Spleen (tissue), 11 donors: ENCODE measurements at regions not wholly inside any gene's neighbourhood (a gene's known extent, or its start where the extent isn't known, plus 50 kb on each side); places are given as distances from the start of the nearest gene placed in this dataset.

Experiments used
- DNase-seq: peaks from one replicate; pipeline ENCODE4 v3.0.0-alpha.2; 2020
- H3K27ac ChIP-seq, 8 donors: fragments of 200-600 bp; sonication (generic) in 7 of 8; 1 replicate in 4 of 8; 2 replicates in 4 of 8; pipeline versions ENCODE4 v1.5.0 to v1.8.0; 2016 to 2021; ENCODE audit warnings: inconsistent platforms in 4 of 8, mild to moderate bottlenecking in 4 of 8, moderate library complexity in 1 of 8
- H3K27me3 ChIP-seq, 7 donors: fragments of 200-600 bp; sonication (generic) in 6 of 7; replicated peaks in 1 of 7; 1 replicate in 4 of 7; 2 replicates in 3 of 7; pipeline versions ENCODE4 v1.5.0 to v1.8.0; 2016 to 2021; ENCODE audit warnings: inconsistent platforms in 3 of 7, mild to moderate bottlenecking in 1 of 7
- H3K36me3 ChIP-seq, 6 donors: fragments of 200-600 bp; sonication (generic) in 5 of 6; 1 replicate in 4 of 6; 2 replicates in 2 of 6; pipeline versions ENCODE4 v1.5.0 to v1.8.0; 2016 to 2021; ENCODE audit warnings: inconsistent platforms in 2 of 6
- H3K4me1 ChIP-seq, 6 donors: fragments of 200-600 bp; sonication (generic) in 5 of 6; 1 replicate in 3 of 6; 2 replicates in 3 of 6; pipeline versions ENCODE4 v1.5.0 to v1.8.0; 2016 to 2021; ENCODE audit warnings: inconsistent platforms in 3 of 6
- H3K4me3 ChIP-seq, 8 donors: fragments of 200-600 bp; sonication (generic) in 7 of 8; 1 replicate in 4 of 8; 2 replicates in 4 of 8; pipeline versions ENCODE4 v1.5.0 to v1.8.0; 2016 to 2021; ENCODE audit warnings: inconsistent platforms in 4 of 8, mild to moderate bottlenecking in 4 of 8, moderate library complexity in 2 of 8
- H3K9me3 ChIP-seq, 8 donors: fragments of 200-600 bp; sonication (generic) in 7 of 8; 1 replicate in 4 of 8; 2 replicates in 4 of 8; pipeline versions ENCODE4 v1.5.0 to v1.8.0; 2016 to 2021; ENCODE audit warnings: inconsistent platforms in 4 of 8
- POLR2A ChIP-seq, 3 donors: fragments of 450-650 bp; IDR thresholded peaks; one replicate each; pipeline ENCODE4 v1.5.1; 2017; ENCODE audit warnings: antibody characterized with exemption in 3 of 3, mild to moderate bottlenecking in 1 of 3
- POLR2AphosphoS5 ChIP-seq, 3 donors: sonication (generic); formaldehyde crosslinking; IDR thresholded peaks; one replicate each; pipeline ENCODE4 v1.5.1; 2017; ENCODE audit warnings: antibody characterized with exemption in 3 of 3
- WGBS, 5 donors: extraction: QIAGEN DNeasy Blood & Tissue Kit in 3 of 5; methylation state at CpG; one replicate each; pipeline versions ENCODE4 v1.1.5 to v1.1.7; 2013 to 2018; 5-methylcytosine and 5-hydroxymethylcytosine counted together
- intact Hi-C: fragments of 100-400 bp; cut with DNase I; formaldehyde crosslinking; loops from one replicate; pipeline ENCODE4 v1.15.0; 2023; ENCODE audit warnings: low total_unique reads
- TF ChIP-seq, protein P1 (sequence below), 11 experiments: fragments of 200-600 bp in 7 of 11; fragments of 450-650 bp in 4 of 11; sonication (generic) in 4 of 11; IDR thresholded peaks in 8 of 11; conservative IDR thresholded peaks in 3 of 11; 1 replicate in 7 of 11; 2 replicates in 4 of 11; pipeline versions ENCODE4 v1.4.0 to v1.8.0; 2016 to 2021; ENCODE audit warnings: antibody characterized with exemption in 11 of 11, inconsistent platforms in 4 of 11, mild to moderate bottlenecking in 1 of 11
- donor health status: healthy with polysubstance abuse.
- donor health status: DM: no; HTN: no; CAD: no; lungs with moderate emphysema.
- donor health status: DM: no; HTN: no; CAD: no.
- donor health status: Bipolar disorder and iron deficiency.
- donor health status: healthy.
- donor health status: DM: no; HTN: no; CAD: no.
- donor health status: DM: yes; HTN: yes; CAD: no.

DNA sequence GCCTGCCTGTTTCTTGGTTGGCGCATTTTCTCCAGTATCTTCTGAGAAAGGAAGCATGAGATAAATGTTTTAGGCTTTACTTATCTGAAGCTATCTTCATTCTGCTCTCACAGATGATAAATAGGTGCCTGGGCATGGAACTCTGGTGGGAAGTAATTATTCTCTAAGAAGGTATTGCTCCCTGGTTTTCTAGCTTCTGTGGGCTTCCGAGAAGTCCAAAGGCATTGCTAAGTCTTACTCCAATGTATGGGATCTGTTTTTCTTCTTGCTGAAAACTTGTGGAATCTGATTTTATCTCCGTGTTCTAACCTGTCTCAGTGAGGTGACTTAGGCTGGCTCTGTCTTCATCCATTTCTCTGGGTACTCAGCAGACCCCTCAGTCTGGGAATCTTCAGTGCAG is 224.4 kb upstream of the HS6ST1 start:
- no peak for DNase-seq
- H3K4me3 ChIP-seq: no peak overlapping the region
- TF ChIP-seq POLR2AphosphoS5 (IDR thresholded peaks at IDR 0.05) (no peak), POLR2A (IDR thresholded peaks at IDR 0.05) (no peak)
- TF ChIP-seq, protein P1, sequence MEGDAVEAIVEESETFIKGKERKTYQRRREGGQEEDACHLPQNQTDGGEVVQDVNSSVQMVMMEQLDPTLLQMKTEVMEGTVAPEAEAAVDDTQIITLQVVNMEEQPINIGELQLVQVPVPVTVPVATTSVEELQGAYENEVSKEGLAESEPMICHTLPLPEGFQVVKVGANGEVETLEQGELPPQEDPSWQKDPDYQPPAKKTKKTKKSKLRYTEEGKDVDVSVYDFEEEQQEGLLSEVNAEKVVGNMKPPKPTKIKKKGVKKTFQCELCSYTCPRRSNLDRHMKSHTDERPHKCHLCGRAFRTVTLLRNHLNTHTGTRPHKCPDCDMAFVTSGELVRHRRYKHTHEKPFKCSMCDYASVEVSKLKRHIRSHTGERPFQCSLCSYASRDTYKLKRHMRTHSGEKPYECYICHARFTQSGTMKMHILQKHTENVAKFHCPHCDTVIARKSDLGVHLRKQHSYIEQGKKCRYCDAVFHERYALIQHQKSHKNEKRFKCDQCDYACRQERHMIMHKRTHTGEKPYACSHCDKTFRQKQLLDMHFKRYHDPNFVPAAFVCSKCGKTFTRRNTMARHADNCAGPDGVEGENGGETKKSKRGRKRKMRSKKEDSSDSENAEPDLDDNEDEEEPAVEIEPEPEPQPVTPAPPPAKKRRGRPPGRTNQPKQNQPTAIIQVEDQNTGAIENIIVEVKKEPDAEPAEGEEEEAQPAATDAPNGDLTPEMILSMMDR (IDR thresholded peaks at IDR 0.05 in 8 of 11, conservative IDR thresholded peaks at IDR 0.05 in 3 of 11): no peak
- H3K9me3 ChIP-seq: no peaks in the 10 kb centered on the region
- no peaks in the 10 kb centered on the region for H3K27me3 ChIP-seq
- WGBS, 5 donors: 90 to 94% (median 93%) methylated on average over 3 of the region's 3 CpGs
- intact Hi-C loops: no loop called here
- H3K36me3 ChIP-seq: no peaks in the 10 kb centered on the region
- no peaks in the 10 kb centered on the region for H3K4me1 ChIP-seq
- no peak overlapping the region for H3K27ac ChIP-seq

DNA sequence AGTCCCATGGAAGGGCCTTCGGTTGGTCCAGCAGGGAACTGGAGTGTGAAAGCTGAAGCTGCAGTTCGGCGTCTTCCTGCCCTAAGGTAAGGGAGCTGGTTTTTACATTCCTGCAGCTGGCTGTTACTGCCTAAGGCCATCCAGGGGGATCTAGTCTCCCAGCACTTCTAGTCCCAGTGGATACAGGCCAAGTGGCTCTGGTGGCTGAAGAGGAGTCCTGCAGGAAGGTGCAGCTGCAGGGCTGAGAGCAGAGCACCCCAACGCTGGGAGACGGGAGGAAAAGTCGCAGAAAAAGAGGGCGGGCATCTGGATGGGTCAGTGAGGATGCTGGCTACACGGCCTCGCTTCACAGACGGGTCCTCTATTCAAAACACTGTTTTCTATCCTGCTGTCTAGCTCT is 225.0 kb upstream of the HS6ST1 start:
- Histone ChIP-seq H3K27ac (no peak overlapping the region), H3K4me3 (no peak overlapping the region), H3K9me3 (no peaks in the 10 kb centered on the region), H3K27me3 (no peaks in the 10 kb centered on the region), H3K36me3 (no peaks in the 10 kb centered on the region), H3K4me1 (no peaks in the 10 kb centered on the region)
- TF ChIP-seq POLR2AphosphoS5 (IDR thresholded peaks at IDR 0.05) (no peak), POLR2A (IDR thresholded peaks at IDR 0.05) (no peak)
- TF ChIP-seq, protein P1 (IDR thresholded peaks at IDR 0.05 in 8 of 11, conservative IDR thresholded peaks at IDR 0.05 in 3 of 11): no peak
- intact Hi-C loops: no loop called here
- peak; percentile 37 for DNase-seq
- 86 to 95% (median 93%) methylated on average over 10 of the region's 10 CpGs for WGBS, 5 donors

DNA sequence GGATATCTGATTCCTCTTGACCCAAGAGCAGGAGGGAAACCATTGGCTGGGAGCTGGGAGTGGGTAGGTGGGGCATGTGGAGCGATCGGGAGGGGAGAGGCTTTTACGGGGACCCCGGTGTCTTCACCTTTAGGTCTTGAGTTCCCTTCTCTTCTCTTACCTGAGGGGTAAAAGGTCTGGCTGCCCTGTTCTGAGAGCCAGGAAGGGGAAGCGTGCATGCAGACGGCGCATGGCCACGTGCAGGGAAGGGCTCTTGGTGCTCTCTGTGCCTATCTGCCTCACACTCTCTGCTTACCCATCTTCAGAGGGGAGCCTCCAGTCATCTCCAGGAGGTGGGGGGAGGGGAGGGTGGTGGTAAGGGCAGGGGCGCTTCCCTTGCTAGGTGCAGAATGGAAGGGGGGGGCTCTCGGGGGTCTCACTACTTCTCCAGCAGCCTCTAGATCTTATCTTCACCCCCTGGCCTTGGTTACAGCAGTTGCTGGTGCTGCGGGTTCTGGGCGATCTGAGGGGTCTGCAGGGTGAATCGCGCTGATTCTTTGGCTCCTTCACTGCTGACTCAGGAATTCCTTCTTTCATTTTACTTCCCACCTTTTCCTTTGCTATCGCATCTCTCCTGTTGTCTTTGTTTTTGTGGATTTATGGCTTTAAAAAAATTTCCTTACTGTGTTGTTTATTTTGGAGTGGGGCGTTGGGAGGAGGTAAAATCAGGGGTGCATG is 225.8 kb upstream of the HS6ST1 start:
- Histone ChIP-seq H3K4me1 (peaks cover 0 to 7% (median 2%) of the 10 kb centered on the region in 6 donors), H3K9me3 (no peaks in the 10 kb centered on the region), H3K27me3 (no peaks in the 10 kb centered on the region), H3K36me3 (no peaks in the 10 kb centered on the region), H3K27ac (no peak overlapping the region), H3K4me3 (no peak overlapping the region)
- intact Hi-C loops: no loop called here
- WGBS, 5 donors: 84 to 93% (median 91%) methylated on average over 16 of the region's 16 CpGs
- peak; percentile 31 for DNase-seq
- TF ChIP-seq, protein P1 (IDR thresholded peaks at IDR 0.05 in 8 of 11, conservative IDR thresholded peaks at IDR 0.05 in 3 of 11): no peak
- TF ChIP-seq POLR2AphosphoS5 (IDR thresholded peaks at IDR 0.05): no peak

DNA sequence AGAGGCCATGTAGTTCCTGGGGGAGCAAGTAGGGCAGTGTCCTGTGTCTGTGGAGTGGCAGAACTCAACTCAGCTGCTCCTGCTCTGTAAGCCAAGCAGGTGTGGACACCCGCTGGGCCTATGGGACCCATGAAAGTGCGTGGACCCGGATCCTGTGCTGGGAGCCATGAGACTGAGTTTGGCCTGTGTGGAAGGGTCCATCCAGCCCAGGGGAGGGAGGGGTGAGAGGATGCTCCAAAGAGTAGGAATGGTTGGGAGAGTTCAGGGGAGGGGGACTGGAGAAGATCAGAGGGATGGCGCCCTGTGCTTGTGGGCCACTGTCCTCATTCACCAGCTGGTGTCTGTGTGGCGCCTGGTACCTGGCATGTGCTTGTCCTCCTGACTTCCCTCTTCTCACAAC is 226.4 kb upstream of the HS6ST1 start:
- Histone ChIP-seq H3K36me3 (no peaks in the 10 kb centered on the region), H3K27me3 (no peaks in the 10 kb centered on the region), H3K4me3 (no peak overlapping the region), H3K9me3 (no peaks in the 10 kb centered on the region), H3K4me1 (peaks cover 0 to 13% (median 5%) of the 10 kb centered on the region in 6 donors), H3K27ac (no peak overlapping the region)
- DNase-seq: peak; percentile 50
- 90 to 97% (median 95%) methylated on average over 5 of the region's 5 CpGs for WGBS, 5 donors
- TF ChIP-seq POLR2A (IDR thresholded peaks at IDR 0.05): no peak
- TF ChIP-seq, protein P1 (IDR thresholded peaks at IDR 0.05 in 8 of 11, conservative IDR thresholded peaks at IDR 0.05 in 3 of 11): no peak
- no peak for TF ChIP-seq POLR2AphosphoS5 (IDR thresholded peaks at IDR 0.05)
- intact Hi-C loops: no loop called here
